WTC11 (cell line): ENCODE measurements at regions not wholly inside any gene's neighbourhood (a gene's known extent, or its start where the extent isn't known, plus 50 kb on each side); places are given as distances from the start of the nearest gene placed in this dataset.

ENCODE experiments used
- ATAC-seq: fragments of 200-7000 bp; cut with Tn5 transposase; 2 replicates; pipeline ENCODE4 v1.10.0; 2021; ENCODE audit warnings: mild to moderate bottlenecking, moderate library complexity
- CTCF ChIA-PET: fragments of 300-600 bp; sonication (Branson Sonifier 250); formaldehyde crosslinking; loops from one replicate; lab custom pipeline; 2021; ENCODE audit warnings: antibody characterized with exemption; lab: Charles Lee
- POLR2A ChIA-PET: fragments of 350-600 bp; sonication (Branson Sonifier 250); formaldehyde crosslinking; loops from one replicate; lab custom pipeline; 2021; ENCODE audit warnings: antibody characterized with exemption; lab: Charles Lee
- DNase-seq: peaks from one replicate; pipeline ENCODE4 v3.0.0; 2021; ENCODE audit warnings: low spot score
- H3K27ac Mint-ChIP-seq: 2 replicates; pipeline ENCODE4 v1.8.0; 2021; ENCODE audit warnings: mixed read lengths
- H3K27me3 Mint-ChIP-seq: 2 replicates; pipeline ENCODE4 v1.8.0; 2021; ENCODE audit warnings: low read depth, mild to moderate bottlenecking, moderate library complexity, mixed read lengths
- H3K36me3 Mint-ChIP-seq: 2 replicates; pipeline ENCODE4 v1.8.0; 2021; ENCODE audit warnings: mixed read lengths
- H3K4me1 Mint-ChIP-seq: 2 replicates; pipeline ENCODE4 v1.8.0; 2022; ENCODE audit warnings: mixed read lengths
- H3K4me3 Mint-ChIP-seq: 2 replicates; pipeline ENCODE4 v1.8.0; 2021; ENCODE audit warnings: mild to moderate bottlenecking, moderate library complexity, mixed read lengths
- H3K9me3 Mint-ChIP-seq: 2 replicates; pipeline ENCODE4 v1.8.0; 2021; ENCODE audit warnings: mixed read lengths
- ATF1 ChIP-seq: sonication (generic); formaldehyde crosslinking; IDR thresholded peaks from 2 replicates; pipeline ENCODE4 v1.8.1; 2023; ENCODE audit warnings: mild to moderate bottlenecking, moderate library complexity, missing genetic modification reagents
- CREM ChIP-seq: sonication (generic); formaldehyde crosslinking; IDR thresholded peaks from 2 replicates; pipeline ENCODE4 v1.8.1; 2022; ENCODE audit warnings: mild to moderate bottlenecking, missing genetic modification reagents, moderate library complexity
- CTCF ChIP-seq: fragments of 200-600 bp; IDR thresholded peaks from 2 replicates; pipeline ENCODE4 v1.8.0; 2022; ENCODE audit warnings: antibody characterized with exemption
- E2F4 ChIP-seq: sonication (generic); formaldehyde crosslinking; IDR thresholded peaks from 2 replicates; pipeline ENCODE4 v1.8.1; 2022; ENCODE audit warnings: low read depth, mild to moderate bottlenecking, moderate library complexity, missing genetic modification reagents, borderline replicate concordance
- E2F5 ChIP-seq: sonication (generic); formaldehyde crosslinking; IDR thresholded peaks from 2 replicates; pipeline ENCODE4 v1.8.1; 2022; ENCODE audit warnings: mild to moderate bottlenecking, moderate library complexity, missing genetic modification reagents
- ELF4 ChIP-seq: sonication (generic); formaldehyde crosslinking; IDR thresholded peaks from 2 replicates; pipeline ENCODE4 v1.8.1; 2022; ENCODE audit warnings: low read depth, mild to moderate bottlenecking, moderate library complexity, missing genetic modification reagents
- EMX1 ChIP-seq: fragments of 250-450 bp; sonication (Bioruptor Pico); IDR thresholded peaks from 2 replicates; pipeline ENCODE4 v1.8.0; 2021; ENCODE audit warnings: mild to moderate bottlenecking
- ETV6 ChIP-seq: sonication (generic); formaldehyde crosslinking; IDR thresholded peaks from 2 replicates; pipeline ENCODE4 v1.8.1; 2022; ENCODE audit warnings: mild to moderate bottlenecking, missing genetic modification reagents
- GABPB1 ChIP-seq: sonication (generic); formaldehyde crosslinking; IDR thresholded peaks from 2 replicates; pipeline ENCODE4 v1.8.1; 2023; ENCODE audit warnings: mild to moderate bottlenecking, missing genetic modification reagents
- GTF2I ChIP-seq: fragments of 250-450 bp; sonication (Bioruptor Pico); conservative IDR thresholded peaks from 2 replicates; pipeline ENCODE4 v1.4.0; 2021; ENCODE audit warnings: mild to moderate bottlenecking
- HMGA2 ChIP-seq: fragments of 250-450 bp; sonication (Bioruptor Pico); IDR thresholded peaks from 2 replicates; pipeline ENCODE4 v1.4.0; 2021; ENCODE audit warnings: mild to moderate bottlenecking, moderate library complexity
- HMGXB4 ChIP-seq: sonication (generic); formaldehyde crosslinking; IDR thresholded peaks from 2 replicates; pipeline ENCODE4 v1.8.1; 2023; ENCODE audit warnings: mild to moderate bottlenecking, moderate library complexity, missing genetic modification reagents
- IRF2 ChIP-seq: sonication (generic); formaldehyde crosslinking; IDR thresholded peaks from 2 replicates; pipeline ENCODE4 v1.8.0; 2022; ENCODE audit warnings: low read depth, missing genetic modification reagents, borderline replicate concordance
- JUN ChIP-seq: sonication (generic); formaldehyde crosslinking; IDR thresholded peaks from 2 replicates; pipeline ENCODE4 v1.8.0; 2023; ENCODE audit warnings: mild to moderate bottlenecking, missing genetic modification reagents
- KAT7 ChIP-seq: sonication (generic); formaldehyde crosslinking; IDR thresholded peaks from 2 replicates; pipeline ENCODE4 v1.8.1; 2023; ENCODE audit warnings: missing genetic modification reagents, mild to moderate bottlenecking, borderline replicate concordance
- NR3C1 ChIP-seq: sonication (generic); formaldehyde crosslinking; conservative IDR thresholded peaks from 2 replicates; pipeline ENCODE4 v1.8.1; 2023; ENCODE audit warnings: low read depth, mild to moderate bottlenecking, missing genetic modification reagents
- PRDM15 ChIP-seq: sonication (generic); formaldehyde crosslinking; IDR thresholded peaks from 2 replicates; pipeline ENCODE4 v1.8.0; 2022; ENCODE audit warnings: missing genetic modification reagents
- RELA ChIP-seq: sonication (generic); formaldehyde crosslinking; IDR thresholded peaks from 2 replicates; pipeline ENCODE4 v1.8.1; 2022; ENCODE audit warnings: missing genetic modification reagents, mild to moderate bottlenecking, borderline replicate concordance
- SOX15 ChIP-seq: fragments of 250-450 bp; sonication (Bioruptor Pico); IDR thresholded peaks from 2 replicates; pipeline ENCODE4 v1.9.0; 2021; ENCODE audit warnings: mild to moderate bottlenecking
- ZNF219 ChIP-seq: sonication (generic); formaldehyde crosslinking; IDR thresholded peaks from 2 replicates; pipeline ENCODE4 v1.8.0; 2023; ENCODE audit warnings: missing genetic modification reagents, mild to moderate bottlenecking, borderline replicate concordance
- ZNF281 ChIP-seq: sonication (generic); formaldehyde crosslinking; IDR thresholded peaks from 2 replicates; pipeline ENCODE4 v1.8.0; 2023; ENCODE audit warnings: mild to moderate bottlenecking, missing genetic modification reagents
- ZNF317 ChIP-seq: sonication (generic); formaldehyde crosslinking; IDR thresholded peaks from 2 replicates; pipeline ENCODE4 v1.8.1; 2023; ENCODE audit warnings: low read depth, mild to moderate bottlenecking, moderate library complexity, missing genetic modification reagents, borderline replicate concordance
- ZNF396 ChIP-seq: fragments of 250-450 bp; sonication (Bioruptor Pico); IDR thresholded peaks from 2 replicates; pipeline ENCODE4 v1.8.0; 2021; ENCODE audit warnings: mild to moderate bottlenecking, moderate library complexity, borderline replicate concordance
- ZNF423 ChIP-seq: fragments of 250-450 bp; sonication (Bioruptor Pico); IDR thresholded peaks from 2 replicates; pipeline ENCODE4 v2.1.2; 2022; ENCODE audit warnings: mild to moderate bottlenecking, moderate library complexity

GRCh38 chr20:57774951-57775350 is 65.1 kb upstream of the PMEPA1 start:
- no peaks in the 10 kb centered on the region for H3K9me3 Mint-ChIP-seq
- POLR2A ChIA-PET, result no interaction called here
- no peak overlapping the region for H3K27ac Mint-ChIP-seq
- TF ChIP-seq E2F4 (CRISPR knock-in tag) (no peak), E2F5 (no peak), IRF2 (CRISPR knock-in tag) (no peak), HMGXB4 (CRISPR knock-in tag) (no peak), EMX1 (CRISPR knock-in tag) (no peak), ZNF423 (CRISPR knock-in tag) (no peak), ZNF317 (CRISPR knock-in tag) (no peak), NR3C1 (CRISPR knock-in tag) (no peak), KAT7 (CRISPR knock-in tag) (no peak), RELA (CRISPR knock-in tag) (no peak), ZNF219 (CRISPR knock-in tag) (no peak), CREM (CRISPR knock-in tag) (no peak), GABPB1 (no peak), GTF2I (CRISPR knock-in tag) (no peak), JUN (no peak), ZNF396 (CRISPR knock-in tag) (no peak), SOX15 (CRISPR knock-in tag) (no peak), ELF4 (CRISPR knock-in tag) (no peak)
- no peak for DNase-seq
- ATAC-seq, result no peak
- no peak overlapping the region for H3K4me3 Mint-ChIP-seq
- CTCF ChIA-PET, result no interaction called here
- no peaks in the 10 kb centered on the region for H3K36me3 Mint-ChIP-seq
- no peaks in the 10 kb centered on the region; the same call in 1 of the 2 replicates for H3K27me3 Mint-ChIP-seq
- peaks cover 29% of the 10 kb centered on the region for H3K4me1 Mint-ChIP-seq

- Mint-ChIP-seq H3K36me3 (no peaks in the 10 kb centered on the region), H3K27ac (no peak overlapping the region), H3K9me3 (no peaks in the 10 kb centered on the region), H3K4me1 (peaks cover 25% of the 10 kb centered on the region), H3K27me3 (no peaks in the 10 kb centered on the region; the same call in 1 of the 2 replicates), H3K4me3 (no peak overlapping the region)
- DNase-seq (no peak), ATAC-seq (no peak)
- ChIA-PET CTCF (no interaction called here), POLR2A (no interaction called here)
- TF ChIP-seq HMGA2 (CRISPR knock-in tag), result no peak
- no peak for TF ChIP-seq RELA (CRISPR knock-in tag)
- TF ChIP-seq PRDM15 (CRISPR knock-in tag), result no peak
- TF ChIP-seq ATF1 (CRISPR knock-in tag), result no peak
- no peak for TF ChIP-seq ZNF281 (CRISPR knock-in tag)
- no peak for TF ChIP-seq ETV6
- no peak for TF ChIP-seq CTCF
These were observed 64.5 kb upstream of the PMEPA1 start for GRCh38 chr20:57774111-57774880.
